ENCODE measurements at regions not wholly inside any gene's neighbourhood (a gene's known extent, or its start where the extent isn't known, plus 50 kb on each side); places are given as distances from the start of the nearest gene placed in this dataset.
A peak's percentile ranks its signal among the peaks of the same experiment; 100 is the strongest.

DNA sequence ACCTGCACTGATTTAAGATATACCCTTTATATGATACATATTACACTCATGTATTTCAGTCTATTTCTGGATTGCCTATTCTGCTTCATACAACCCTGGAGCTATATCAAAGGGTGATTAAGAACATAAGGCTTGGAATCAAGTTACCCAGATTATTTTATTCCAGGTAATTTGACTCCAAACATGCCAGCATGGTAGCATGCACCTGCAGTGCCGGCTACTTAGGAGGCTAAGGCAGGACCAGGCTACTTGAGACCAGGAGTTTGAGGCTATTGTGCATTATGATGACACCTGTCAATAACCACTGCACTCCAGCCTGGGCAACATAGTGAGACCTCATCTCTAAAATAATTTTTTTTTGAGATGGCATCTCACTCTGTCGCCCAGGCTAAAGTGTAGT, 50.4 kb upstream of the NEO1 start:
- no peak for DNase-seq (ENCODE audit: low read depth)

DNA sequence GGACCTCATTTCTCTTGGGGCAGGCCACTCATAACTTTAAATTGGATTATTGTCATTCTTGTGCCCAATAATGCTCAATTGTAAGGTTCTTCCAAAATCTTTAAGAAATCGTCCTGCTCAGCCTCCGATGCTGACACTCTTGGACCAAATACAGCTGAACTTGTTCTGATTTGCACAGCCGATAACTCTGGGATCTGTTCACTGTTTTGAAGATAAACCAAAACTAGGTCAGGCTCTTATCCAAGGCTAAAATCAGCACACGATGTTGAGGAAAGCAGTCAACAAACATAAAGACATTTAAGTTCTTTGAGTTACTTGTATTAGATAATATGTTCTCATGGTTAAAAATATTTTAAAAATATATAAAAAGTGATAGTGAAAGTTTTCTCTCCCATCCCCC, 52.0 kb upstream of the NEO1 start:
- DNase-seq (ENCODE audit: low read depth): no peak

DNA sequence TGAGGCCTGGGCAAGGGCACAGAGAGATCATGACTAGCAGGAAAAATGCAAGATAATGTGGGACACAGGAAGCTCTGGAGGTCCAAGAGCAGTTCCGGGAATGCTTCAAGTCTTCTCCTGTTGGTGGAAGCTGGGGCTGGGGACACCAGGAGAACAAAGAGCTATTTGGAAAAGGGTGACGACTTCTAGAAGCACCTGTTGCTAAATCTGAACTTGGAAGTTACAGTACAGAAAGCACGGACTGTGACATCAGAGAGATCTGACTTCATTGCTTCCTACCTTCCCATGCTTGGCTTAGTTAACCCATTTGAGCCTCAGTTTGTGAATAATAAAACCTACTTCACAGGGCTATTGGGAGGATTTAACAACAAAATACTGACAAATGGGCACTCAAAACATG, 52.7 kb upstream of the NEO1 start:
- no peak for DNase-seq (ENCODE audit: low read depth)

DNA sequence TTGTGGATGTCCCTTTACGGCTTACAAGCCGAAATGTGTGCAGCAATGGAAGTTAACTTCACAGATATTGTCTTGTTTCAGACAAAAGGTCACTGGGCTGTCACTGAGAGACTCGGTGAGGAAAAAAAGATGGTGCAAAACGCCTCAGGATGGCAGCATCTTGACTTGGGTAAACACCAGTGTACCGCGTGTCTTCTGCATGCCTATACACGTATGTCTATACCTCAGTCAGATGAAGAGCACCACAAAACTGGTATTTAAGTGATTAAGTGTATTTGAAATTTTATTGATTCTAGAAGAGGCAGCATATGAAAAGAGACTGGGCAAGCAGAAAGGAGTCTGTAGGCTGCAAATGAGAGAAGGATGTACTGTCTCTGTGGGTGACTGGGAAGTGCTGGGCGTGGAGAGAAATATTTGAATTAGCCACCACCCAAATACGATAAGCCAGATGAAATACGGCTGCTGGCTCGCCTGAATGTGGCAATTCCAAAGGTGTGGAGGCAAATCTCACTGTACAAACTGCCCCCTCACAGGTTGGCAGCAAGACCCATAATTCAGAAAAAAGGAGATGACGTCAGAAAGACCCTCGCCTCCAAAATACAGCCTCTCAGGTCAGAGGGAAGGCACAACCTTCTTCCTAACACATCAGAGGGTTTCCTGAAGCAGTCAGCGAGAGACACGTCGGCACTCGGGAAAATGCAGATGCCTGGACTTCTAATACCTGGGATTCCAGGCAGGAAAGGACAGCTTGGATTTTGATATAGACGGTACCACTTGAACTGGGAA, 53.4 kb upstream of the NEO1 start:
- no peak for DNase-seq (ENCODE audit: low read depth)

DNA sequence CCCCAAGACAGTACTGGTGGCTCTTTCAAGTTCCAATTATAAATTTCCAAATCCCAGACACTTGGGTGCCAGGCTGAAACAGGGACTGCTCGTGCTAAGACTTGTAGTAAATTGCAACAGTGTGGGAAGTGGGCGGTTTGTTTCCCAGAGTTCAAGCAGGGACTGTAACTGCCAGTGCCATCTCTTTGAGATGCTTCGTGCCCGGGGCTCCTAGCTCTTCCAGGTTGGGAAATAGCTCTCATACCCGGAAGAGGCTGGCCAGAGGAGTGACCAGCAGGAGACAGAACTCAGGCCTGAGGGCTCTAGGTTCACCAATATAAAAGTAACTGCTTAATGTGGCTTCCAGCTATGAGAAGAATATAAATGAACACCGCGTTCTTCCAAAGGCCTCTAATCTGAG, 54.0 kb upstream of the NEO1 start:
- no peak for DNase-seq (ENCODE audit: low read depth)

DNA sequence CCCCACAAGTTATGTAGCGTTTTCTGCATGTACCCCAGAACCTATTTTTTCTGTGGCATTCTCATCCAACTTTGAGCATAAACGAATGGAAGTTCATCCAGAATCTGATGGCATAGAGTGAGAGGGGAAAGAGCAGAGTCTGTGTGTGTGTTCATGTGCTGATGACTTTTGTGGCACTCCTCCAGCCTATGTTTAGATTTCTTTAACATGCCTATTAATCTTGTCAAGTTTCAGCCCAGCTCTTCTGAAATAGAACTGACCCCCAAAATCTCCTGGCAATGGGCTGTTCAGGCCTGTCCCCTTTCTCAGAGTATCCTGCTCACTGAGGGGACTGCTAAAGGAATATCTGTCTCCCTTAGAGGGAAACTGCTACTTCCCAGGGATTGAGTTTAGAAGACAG, 56.4 kb upstream of the NEO1 start:
- DNase-seq (ENCODE audit: low read depth): no peak

DNA sequence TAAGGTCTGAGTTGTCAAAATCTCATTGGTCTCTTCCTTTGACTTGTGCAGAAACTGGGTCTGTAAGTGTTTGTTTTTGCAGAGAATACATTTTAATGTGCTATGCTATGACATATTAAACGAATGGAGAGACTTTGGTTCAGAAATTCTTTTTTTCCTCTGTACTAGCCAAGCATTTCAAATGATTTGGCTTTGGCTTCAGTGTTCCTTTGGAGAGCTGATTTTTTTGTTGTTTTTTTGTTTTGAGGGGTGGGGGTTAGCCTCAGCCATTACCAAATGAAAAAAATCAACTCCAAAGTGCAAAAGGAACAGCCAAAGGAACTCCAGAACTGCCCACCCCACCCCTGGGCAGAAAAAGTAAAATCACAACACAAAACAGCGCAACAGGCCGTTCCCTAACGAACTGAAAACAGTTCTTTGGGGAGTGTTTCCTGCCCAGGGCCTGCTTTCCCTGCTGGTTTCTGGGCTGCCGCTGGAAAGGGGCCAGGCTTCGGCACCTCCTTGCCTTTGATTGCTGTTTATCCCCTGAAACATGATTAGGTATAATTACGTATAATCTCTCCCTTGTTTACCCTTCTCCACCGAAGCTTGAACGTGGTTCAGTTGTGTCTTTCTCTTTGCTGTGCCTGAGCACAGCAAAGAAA, 57.6 kb upstream of the NEO1 start:
- DNase-seq (ENCODE audit: low read depth): no peak

DNA sequence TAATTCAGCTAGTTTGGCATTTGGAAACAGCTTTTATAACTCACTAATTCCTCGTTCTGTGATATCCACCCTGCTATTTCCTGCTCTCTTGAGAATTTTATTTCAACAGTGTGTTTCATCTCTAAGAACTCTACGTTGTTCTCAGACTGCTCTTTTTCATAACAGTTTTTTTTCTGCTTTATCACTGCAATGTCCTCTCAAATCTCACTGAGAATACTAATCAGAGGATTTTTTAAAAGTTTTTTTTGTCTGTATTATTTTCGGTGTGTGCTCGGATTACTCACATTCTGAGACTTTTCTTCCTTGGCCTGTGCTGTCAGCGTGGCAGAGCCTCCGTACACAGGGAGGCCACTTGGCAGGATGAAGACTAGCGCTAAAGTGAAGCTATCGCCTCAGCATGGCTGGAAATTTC, 59.4 kb upstream of the NEO1 start:
- no peak for DNase-seq (ENCODE audit: low read depth)

DNA sequence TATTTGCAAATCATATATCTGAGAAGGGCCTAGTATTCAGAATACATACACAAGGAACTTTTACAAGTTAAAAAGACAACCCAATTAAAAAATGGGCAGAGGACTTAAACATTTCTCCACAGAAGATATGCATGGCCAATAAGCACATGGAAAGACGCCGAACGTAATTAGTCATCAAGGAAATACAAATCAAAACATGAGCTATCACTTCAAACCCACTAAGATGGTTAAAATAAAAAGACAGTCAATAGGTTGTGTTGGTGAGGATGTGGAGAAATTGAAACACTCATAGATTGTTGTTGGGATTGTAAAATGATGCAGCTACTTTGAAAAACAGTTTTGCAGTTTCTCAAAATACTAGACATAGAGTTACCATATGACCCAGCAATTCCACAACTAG, 61.2 kb upstream of the NEO1 start:
- DNase-seq (ENCODE audit: low read depth): no peak

DNA sequence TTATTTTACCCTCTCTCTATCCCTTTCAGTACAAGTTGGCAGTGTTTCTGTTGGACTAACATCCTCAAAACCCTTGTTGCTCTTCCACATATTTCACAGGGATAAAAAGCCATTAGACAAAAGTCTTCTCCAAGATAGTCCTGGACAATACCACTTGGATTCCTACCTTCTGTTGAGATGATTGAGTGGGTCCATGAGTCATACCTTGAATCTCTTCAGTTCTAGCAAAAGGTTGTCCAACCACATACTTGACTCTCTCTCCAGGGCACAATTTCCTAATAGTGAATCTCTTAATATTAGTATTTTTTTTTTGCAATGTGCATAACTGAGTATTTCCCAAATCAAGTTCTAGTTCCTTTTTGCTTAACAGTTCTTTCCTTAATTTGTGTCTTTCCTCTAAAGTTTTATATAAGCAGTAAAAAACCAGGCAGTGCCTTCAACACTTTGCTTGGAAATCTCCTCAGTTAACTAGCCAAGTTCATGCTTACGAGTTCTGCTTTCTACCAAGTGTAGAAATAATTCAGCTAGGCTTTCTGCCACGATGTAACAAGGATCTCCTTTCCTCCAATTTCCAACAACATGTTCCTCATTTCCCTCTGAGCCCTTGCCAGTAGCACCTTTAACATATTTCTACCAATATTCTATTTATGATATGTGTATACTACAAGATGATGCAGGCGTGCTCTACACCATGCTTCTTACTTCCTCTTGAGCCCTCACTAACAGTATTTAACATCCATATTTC, 68.3 kb upstream of the NEO1 start:
- DNase-seq (ENCODE audit: low read depth): no peak

DNA sequence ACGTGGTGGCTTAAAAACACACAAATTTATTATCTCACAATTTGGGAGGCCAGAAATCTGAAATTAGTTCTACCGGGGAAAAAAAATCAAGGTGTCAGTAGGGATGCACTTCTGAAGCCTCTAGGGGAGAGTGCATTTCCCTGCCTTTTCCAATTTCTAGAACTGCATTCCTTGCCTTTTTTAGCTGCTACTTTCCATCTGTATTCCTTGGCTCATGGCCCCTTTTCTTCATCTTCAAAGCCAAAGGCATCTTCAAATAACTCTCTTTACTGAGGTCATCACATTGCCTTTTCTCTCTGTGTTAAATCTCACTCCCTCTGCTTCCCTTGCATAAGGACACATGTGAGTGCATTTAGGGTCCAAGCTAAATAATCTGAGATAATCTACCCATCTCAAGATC, 69.5 kb upstream of the NEO1 start:
- no peak for DNase-seq (ENCODE audit: low read depth)

DNA sequence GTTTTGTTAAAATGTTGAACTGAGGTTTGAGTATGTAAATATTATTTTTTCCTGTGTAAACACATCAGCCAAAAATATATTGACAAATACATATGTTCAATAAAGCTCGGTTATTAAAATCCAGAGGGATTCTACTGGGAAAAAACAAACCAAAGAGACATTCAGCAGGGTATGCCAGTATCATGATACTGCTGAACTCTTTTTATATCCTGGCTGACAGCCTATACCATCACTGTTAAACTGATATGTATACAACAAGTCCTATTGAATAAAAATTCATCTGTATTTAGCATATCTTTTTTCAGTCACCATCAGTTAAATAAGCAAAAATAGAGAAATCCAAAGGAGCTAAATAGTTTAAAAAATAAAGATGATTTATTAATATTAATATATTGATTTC, 71.6 kb upstream of the NEO1 start:
- no peak for DNase-seq (ENCODE audit: low read depth)

DNA sequence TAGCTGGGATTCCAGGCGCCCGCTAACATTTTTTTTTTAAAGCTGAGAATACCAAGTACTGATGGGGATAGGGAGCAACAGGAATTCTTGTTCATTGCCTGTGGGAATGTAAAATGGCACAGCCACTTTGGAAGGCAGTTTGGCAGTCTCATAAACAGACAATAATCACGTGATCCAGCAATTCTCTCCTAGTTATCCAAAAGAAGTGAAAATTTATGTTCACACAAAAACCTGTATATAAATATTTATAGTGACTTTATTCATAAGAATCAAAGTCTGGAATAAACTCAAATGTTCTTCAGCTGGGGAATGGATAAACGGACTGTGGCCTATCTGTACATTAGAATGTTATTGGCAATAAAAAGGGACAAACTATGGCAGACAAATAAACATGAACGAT, 72.5 kb upstream of the NEO1 start:
- no peak for DNase-seq (ENCODE audit: low read depth)

DNA sequence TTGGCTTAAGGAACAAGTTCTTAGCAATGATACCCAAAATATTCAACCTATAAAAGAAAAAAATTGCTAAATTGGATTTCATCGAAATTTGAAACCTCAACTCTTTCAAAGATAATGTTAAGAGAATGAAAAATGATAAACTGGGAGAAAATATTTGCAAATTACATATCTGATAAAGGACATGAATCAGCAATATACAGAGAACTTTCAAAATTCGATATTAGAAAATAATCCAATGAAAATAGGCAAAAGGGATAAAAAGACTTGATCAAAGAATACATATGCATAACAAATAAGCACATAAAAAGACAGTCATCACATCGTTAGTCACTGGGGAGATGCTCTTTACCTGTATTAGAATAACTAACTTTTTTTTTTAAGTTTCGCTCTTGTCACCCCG, 73.0 kb upstream of the NEO1 start:
- no peak for DNase-seq (ENCODE audit: low read depth)

DNA sequence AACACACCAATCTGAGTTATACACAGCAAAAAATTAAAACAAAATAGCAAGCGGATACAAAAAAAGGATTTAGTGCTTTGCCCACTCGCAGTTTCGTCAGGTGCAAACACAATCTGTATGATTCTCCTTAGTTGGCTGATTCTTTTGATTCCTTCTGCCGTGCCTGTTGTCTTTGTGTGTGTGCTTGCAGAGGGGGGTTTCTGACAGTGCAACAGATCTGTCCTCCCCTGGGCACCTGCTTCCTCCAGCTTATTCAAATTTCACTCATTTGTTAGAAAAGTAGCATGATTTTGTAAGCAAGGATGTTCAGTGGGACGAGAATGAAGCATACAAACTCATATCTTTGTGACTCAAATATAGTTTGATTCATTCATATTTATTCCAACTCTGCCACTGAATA, 74.0 kb upstream of the NEO1 start:
- no peak for DNase-seq (ENCODE audit: low read depth)

DNA sequence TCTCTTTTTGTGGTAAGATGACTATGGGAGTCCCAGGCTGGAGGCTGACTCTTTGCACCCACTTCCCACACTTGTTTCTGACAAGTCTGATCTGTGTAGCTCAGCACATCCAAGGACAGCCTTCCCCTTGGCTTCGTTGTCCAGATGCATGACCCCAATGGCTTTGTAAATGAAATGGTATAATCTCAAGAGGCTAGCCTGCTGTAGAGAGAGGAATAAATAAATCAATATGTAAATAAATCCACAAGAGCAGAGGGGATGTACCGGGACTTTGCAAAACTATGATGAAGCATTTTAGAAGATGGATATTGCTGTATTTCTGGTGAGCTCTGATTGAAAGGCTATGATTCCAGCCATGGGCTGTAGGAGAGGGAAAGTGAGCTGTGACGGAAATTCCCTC, 79.9 kb upstream of the NEO1 start:
- no peak for DNase-seq (ENCODE audit: low read depth)

DNA sequence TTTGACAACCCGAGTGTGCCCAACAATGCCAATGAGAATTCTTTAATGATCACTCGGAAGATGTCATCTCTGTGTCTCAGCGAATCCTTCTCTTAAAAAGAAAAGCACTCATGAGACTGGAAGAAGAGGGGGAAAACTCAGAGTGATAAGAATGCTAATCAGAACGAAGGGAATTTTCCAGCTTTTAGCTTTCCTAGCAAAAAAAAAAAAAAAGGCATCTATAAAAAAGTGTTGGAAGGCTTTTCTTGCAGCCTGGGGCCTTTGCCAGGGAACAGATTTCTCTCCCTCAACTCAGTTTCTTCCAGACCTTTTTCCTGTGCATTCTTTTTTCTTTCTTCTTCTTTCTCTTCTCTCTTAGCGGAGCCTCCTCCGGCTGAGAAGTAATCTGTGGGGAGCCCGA, 80.5 kb upstream of the NEO1 start:
- no peak for DNase-seq (ENCODE audit: low read depth)

DNA sequence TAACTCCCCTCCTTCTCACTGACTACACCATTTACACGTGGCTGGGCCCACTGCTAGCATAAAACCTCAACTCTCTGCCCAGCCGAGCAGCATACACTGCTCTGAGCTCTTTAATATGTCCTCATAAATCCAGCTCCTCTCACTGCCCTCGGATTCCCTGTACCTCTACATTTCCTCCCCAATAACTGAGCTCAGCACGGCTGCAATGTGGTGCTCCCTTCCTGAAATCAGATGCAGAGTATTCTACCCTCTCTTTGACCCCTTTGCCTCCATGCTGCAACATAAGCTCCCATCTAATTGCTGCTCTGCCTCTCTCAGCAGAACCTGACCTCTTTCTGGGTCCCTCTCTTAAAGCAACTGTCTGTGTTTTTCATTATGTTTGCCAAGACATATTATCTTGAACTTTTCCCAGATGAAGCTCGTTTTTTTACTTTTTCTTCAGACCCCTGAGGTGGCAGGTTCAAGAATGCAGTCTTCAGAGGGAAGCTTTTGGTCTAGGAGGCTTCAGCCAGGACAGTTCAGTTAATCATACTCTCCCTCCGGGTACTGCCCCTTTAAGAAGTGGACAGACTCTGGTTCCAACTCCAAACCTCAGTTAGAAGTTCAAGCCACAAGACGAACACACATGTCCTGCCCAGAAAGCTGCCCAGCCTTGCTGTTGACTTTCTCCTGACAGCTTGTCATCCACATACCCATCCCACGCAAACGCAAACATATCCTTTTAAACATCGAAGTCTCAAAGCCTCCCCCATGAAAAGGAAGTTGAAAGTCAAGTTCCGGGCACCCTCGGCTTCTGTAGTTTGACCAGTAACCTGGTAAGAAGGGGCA, 81.1 kb upstream of the NEO1 start:
- DNase-seq (ENCODE audit: low read depth): peak; percentile 49

DNA sequence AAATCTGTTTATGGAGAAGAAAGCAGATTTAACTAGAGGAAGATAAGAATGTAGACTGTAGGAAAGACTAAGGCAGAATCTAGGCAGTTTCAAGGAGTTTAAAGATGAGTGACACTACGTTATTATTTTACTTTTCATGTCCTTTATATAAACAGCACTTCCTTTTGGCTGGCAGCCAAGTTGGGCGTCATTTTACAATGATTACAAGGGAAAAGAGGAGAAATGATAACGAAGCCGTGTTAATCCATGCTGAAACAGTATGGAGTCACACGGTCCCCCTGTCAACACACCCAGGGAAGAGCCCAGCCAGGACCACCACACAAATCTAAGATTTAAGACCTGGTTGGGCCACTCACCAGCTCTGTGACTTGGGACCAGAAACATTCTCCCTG, 83.7 kb upstream of the NEO1 start:
- no peak for DNase-seq (ENCODE audit: low read depth)

DNA sequence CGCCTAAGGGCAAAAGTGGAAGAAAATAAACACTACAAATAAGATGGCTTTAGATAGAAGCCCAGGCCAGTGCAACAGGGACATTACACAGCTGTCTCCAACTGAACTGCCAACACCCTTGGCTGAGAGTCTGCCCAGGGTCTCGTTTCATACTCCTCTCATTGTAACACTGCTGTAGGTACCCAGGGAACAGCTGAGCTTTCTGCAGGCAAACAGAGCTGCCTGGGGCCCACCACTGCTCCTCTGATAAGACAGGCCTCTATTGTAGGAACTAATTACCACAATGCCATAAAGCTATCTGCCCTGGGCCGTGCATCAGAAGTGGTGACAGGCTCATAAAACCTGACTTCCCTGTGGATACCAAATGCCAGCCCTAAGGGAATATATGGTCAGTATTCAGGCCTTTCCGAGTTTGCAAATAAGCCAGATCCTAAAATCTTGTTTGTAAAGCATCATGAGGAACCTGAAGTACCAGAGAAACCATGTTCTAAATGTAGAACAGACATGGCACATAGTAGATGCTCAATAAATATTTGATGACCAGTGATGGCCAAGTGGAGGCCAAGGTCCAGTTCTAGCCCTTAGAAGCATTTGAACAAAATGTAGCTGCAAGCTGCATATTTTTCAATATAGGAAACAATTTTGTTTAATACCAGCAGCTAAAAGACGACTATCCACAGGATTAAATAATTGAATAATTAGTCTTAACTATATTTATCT, 84.3 kb upstream of the NEO1 start:
- no peak for DNase-seq (ENCODE audit: low read depth)

DNA sequence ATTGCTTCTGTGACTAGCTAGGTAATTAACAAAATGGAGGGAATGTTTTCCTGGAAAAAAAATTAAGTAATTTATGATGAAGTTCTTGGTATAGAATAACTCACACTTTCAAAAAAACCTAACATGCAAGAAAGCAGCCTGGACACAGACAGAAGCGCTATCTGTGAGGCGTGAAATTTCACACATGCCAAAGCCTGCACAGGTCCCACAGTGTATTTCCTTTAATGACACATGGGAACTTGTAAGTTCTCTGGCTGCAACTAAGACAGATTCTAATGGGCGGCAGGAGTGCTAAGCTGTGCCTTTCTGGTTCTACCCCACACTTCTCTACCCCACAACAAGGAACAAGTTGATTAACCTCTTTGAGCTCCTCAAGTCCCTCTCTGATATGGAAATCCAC, 84.9 kb upstream of the NEO1 start:
- DNase-seq (ENCODE audit: low read depth): no peak

DNA sequence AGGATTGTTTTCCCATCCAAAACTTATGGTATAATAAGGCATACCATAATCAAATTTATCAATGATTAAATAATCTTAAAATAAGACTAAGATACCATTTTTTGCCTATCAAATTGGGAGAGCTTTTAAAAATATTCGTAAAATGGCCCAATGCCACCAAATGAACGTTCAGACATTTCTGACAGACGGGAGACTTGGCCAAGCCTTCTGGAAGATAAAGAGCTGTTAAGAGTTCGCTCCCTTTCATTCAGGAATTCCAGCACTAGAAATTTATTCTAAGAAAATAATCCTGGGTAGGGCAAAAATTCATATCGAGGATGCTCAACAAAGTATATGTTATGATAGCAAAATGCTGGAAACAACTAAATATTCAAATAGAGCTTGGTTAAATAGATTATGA, 85.6 kb upstream of the NEO1 start:
- no peak for DNase-seq (ENCODE audit: low read depth)

All from stromal cell of bone marrow (primary cell).